ENCODE measurements at regions not wholly inside any gene's neighbourhood (a gene's known extent, or its start where the extent isn't known, plus 50 kb on each side); places are given as distances from the start of the nearest gene placed in this dataset.

GRCh38 chr16:35689764-35690163 is 2230.4 kb downstream of the TP53TG3F start:
- H2AFZ ChIP-seq (ENCODE audit: low read depth, low read length): no peak overlapping the region
- no TSS peak for BruUV-seq (replicated peaks)
- no peak for TF ChIP-seq ZNF395 (CRISPR knock-in tag; IDR thresholded peaks at IDR 0.05)
- no peak for TF ChIP-seq MYBL2 (IDR thresholded peaks at IDR 0.05; ENCODE audit: low read depth)
- TF ChIP-seq MYBL2 (CRISPR knock-in tag; IDR thresholded peaks at IDR 0.05; ENCODE audit: borderline replicate concordance): no peak
- TF ChIP-seq ELK1 (CRISPR knock-in tag; IDR thresholded peaks at IDR 0.05): no peak
- TF ChIP-seq ZNF121 (CRISPR knock-in tag; conservative IDR thresholded peaks at IDR 0.05): no peak
- TF ChIP-seq RREB1 (CRISPR knock-in tag; IDR thresholded peaks at IDR 0.05): no peak
- no peak for TF ChIP-seq ZNF280A (IDR thresholded peaks at IDR 0.05; ENCODE audit: low read depth, partially characterized antibody)
- TF ChIP-seq AFF4 (CRISPR knock-in tag; IDR thresholded peaks at IDR 0.05): no peak
- no peak overlapping the region for H3K4me3 ChIP-seq
- DNase-seq (ENCODE audit: extremely low read depth in 1 of 4, low spot score in 3 of 4) (no peak), FAIRE-seq (no peak), ATAC-seq (no peak)
- no peaks in the 10 kb centered on the region for H3K36me3 ChIP-seq (ENCODE audit: control insufficient read depth, insufficient read depth, low read length)
- CTCF ChIA-PET (ENCODE audit: low intra/inter-chr PET ratio): no interaction called here
- POLR2A ChIA-PET: interaction anchor here (0.6 kb wide), 1 partner anchor 29 kb away, joined by 3 read pairs; no protein-coding TSS in a partner anchor
- WGBS (ENCODE audit: insufficient coverage, low coverage, missing lambda C conversion rate): 0% methylated on average over 7 of the region's 7 CpGs
- intact Hi-C loops (cut with micrococcal nuclease): no loop called here
- no peaks in the 10 kb centered on the region for H3K79me2 ChIP-seq (ENCODE audit: control insufficient read depth, insufficient read depth, low read length)
- H3K4me1 ChIP-seq (replicated peaks in 1 of 2; ENCODE audit: control insufficient read depth in 2 of 2, insufficient read depth in 2 of 2, low read length in 2 of 2): no peaks in the 10 kb centered on the region
- no peak overlapping the region for H3K27ac ChIP-seq (ENCODE audit: extremely low read depth, low read depth, low read length)
- H3K27me3 ChIP-seq (ENCODE audit: control insufficient read depth in 2 of 2, insufficient read depth in 2 of 2, low read length in 2 of 2): no peaks in the 10 kb centered on the region
- in situ Hi-C loops (cut with MboI): no loop called here
- H3K4me2 ChIP-seq (ENCODE audit: insufficient read depth, low read length): no peak overlapping the region
- no peaks in the 10 kb centered on the region for H4K20me1 ChIP-seq (replicated peaks; ENCODE audit: control insufficient read depth, insufficient read depth, low read length)
- no peaks in the 10 kb centered on the region for H3K9me3 ChIP-seq (replicated peaks; ENCODE audit: control insufficient read depth, insufficient read depth, low read depth, low read length)
- H3K9me1 ChIP-seq (ENCODE audit: control insufficient read depth, insufficient read depth, low read length): no peaks in the 10 kb centered on the region
- H3K9ac ChIP-seq (ENCODE audit: insufficient read depth in 1 of 2, low read depth in 2 of 2, low read length in 2 of 2): no peak overlapping the region

Data from K562 (cell line).